GM23248 (cell line): ENCODE measurements at regions not wholly inside any gene's neighbourhood (a gene's known extent, or its start where the extent isn't known, plus 50 kb on each side); places are given as distances from the start of the nearest gene placed in this dataset.

Experiments used
- DNase-seq: peaks from one replicate; pipeline ENCODE4 v3.0.0-alpha.2; 2015
- H2AFZ ChIP-seq: fragments of 200-600 bp; sonication (generic); 2 replicates; pipeline ENCODE4 v1.6.1; 2016; ENCODE audit warnings: antibody characterized with exemption
- H3F3A ChIP-seq: fragments of 200-600 bp; sonication (generic); 2 replicates; pipeline ENCODE4 v1.6.1; 2016; ENCODE audit warnings: mild to moderate bottlenecking, antibody characterized with exemption, mixed run types; ENCODE audit not compliant: insufficient read depth
- H3K27ac ChIP-seq: fragments of 200-600 bp; sonication (generic); 2 replicates; pipeline ENCODE4 v1.5.1; 2016; ENCODE audit warnings: mild to moderate bottlenecking
- H3K27me3 ChIP-seq: fragments of 200-600 bp; sonication (generic); replicated peaks from 2 replicates; pipeline ENCODE4 v1.6.1; 2016; ENCODE audit warnings: mild to moderate bottlenecking; ENCODE audit not compliant: insufficient read depth
- H3K36me3 ChIP-seq: fragments of 200-600 bp; sonication (generic); 2 replicates; pipeline ENCODE4 v1.6.1; 2016; ENCODE audit warnings: low read depth, mild to moderate bottlenecking
- H3K4me1 ChIP-seq: fragments of 200-600 bp; sonication (generic); 2 replicates; pipeline ENCODE4 v1.6.1; 2016; ENCODE audit warnings: mild to moderate bottlenecking; ENCODE audit not compliant: insufficient read depth
- H3K4me2 ChIP-seq: fragments of 200-600 bp; sonication (generic); one replicate; pipeline ENCODE4 v1.6.1; 2016; ENCODE audit warnings: mild to moderate bottlenecking; ENCODE audit not compliant: unreplicated experiment
- H3K4me3 ChIP-seq: fragments of 200-600 bp; sonication (generic); 2 replicates; pipeline ENCODE4 v1.5.1; 2016; ENCODE audit warnings: mild to moderate bottlenecking
- H3K79me2 ChIP-seq: fragments of 200-600 bp; sonication (generic); 2 replicates; pipeline ENCODE4 v1.6.1; 2016; ENCODE audit warnings: mild to moderate bottlenecking; ENCODE audit not compliant: insufficient read depth
- H3K9ac ChIP-seq: fragments of 200-600 bp; sonication (generic); 2 replicates; pipeline ENCODE4 v1.6.1; 2016; ENCODE audit warnings: mild to moderate bottlenecking
- H3K9me2 ChIP-seq: fragments of 200-600 bp; sonication (generic); 2 replicates; pipeline ENCODE4 v1.6.1; 2016; ENCODE audit warnings: mixed run types, mild to moderate bottlenecking, moderate library complexity; ENCODE audit not compliant: insufficient read depth
- H3K9me3 ChIP-seq: fragments of 200-600 bp; sonication (generic); one replicate; pipeline ENCODE4 v1.6.1; 2017; ENCODE audit warnings: low read depth
- H4K20me1 ChIP-seq: fragments of 200-600 bp; sonication (generic); 2 replicates; pipeline ENCODE4 v1.6.0; 2016; ENCODE audit not compliant: insufficient read depth
- EZH2 ChIP-seq: fragments of 200-600 bp; sonication (generic); IDR thresholded peaks from 2 replicates; pipeline ENCODE4 v1.6.1; 2018; ENCODE audit warnings: antibody characterized with exemption, mild to moderate bottlenecking; ENCODE audit not compliant: insufficient read depth, poor library complexity, severe bottlenecking
- EZH2phosphoT487 ChIP-seq: fragments of 200-600 bp; sonication (generic); IDR thresholded peaks from 2 replicates; pipeline ENCODE4 v1.6.1; 2018; ENCODE audit warnings: antibody characterized with exemption, moderate library complexity, mild to moderate bottlenecking, low read depth; ENCODE audit not compliant: insufficient read depth
- WGBS, 2 experiments: methylation state at CpG; one replicate each; pipeline ENCODE4 v1.1.6; 2015 to 2017; ENCODE audit warnings: low lambda C conversion rate in 2 of 2, low coverage in 1 of 2; ENCODE audit errors: missing lambda C conversion rate in 2 of 2; 5-methylcytosine and 5-hydroxymethylcytosine counted together
- in situ Hi-C: fragments of 300-500 bp; cut with MboI; formaldehyde crosslinking; loops from 2 replicates; pipeline ENCODE4 v1.15.0; 2020

- Histone ChIP-seq H3K9me2 (no peaks in the 10 kb centered on the region), H3K4me2 (no peak overlapping the region), H2AFZ (no peak overlapping the region), H3K27me3 (no peaks in the 10 kb centered on the region), H3K9ac (no peak overlapping the region), H3K4me1 (peaks cover 9% of the 10 kb centered on the region; the same call in 1 of the 2 replicates), H3K27ac (no peak overlapping the region), H3K36me3 (no peaks in the 10 kb centered on the region), H3K9me3 (no peaks in the 10 kb centered on the region), H3K4me3 (no peak overlapping the region), H4K20me1 (no peaks in the 10 kb centered on the region), H3K79me2 (no peaks in the 10 kb centered on the region), H3F3A (peaks cover 8% of the 10 kb centered on the region; the same call in 1 of the 2 replicates)
- WGBS, 2 experiments = 94 to 96% methylated on average over 15 of the region's 15 CpGs
- TF ChIP-seq EZH2 (no peak), EZH2phosphoT487 (no peak)
- DNase-seq = no peak
- in situ Hi-C loops = no loop called here
These were observed 313.1 kb upstream of the ZNF32 start for GRCh38 chr10:43961523-43962345.

- Histone ChIP-seq H3K9me3 (no peaks in the 10 kb centered on the region), H2AFZ (no peak overlapping the region), H3K9ac (no peak overlapping the region), H3K4me1 (peaks cover 9% of the 10 kb centered on the region; the same call in 1 of the 2 replicates), H3K4me2 (no peak overlapping the region), H3K4me3 (no peak overlapping the region), H3K27me3 (no peaks in the 10 kb centered on the region), H4K20me1 (no peaks in the 10 kb centered on the region), H3K79me2 (no peaks in the 10 kb centered on the region), H3F3A (peaks cover 8% of the 10 kb centered on the region; the same call in 1 of the 2 replicates), H3K9me2 (no peaks in the 10 kb centered on the region), H3K27ac (no peak overlapping the region), H3K36me3 (no peaks in the 10 kb centered on the region)
- in situ Hi-C loops = no loop called here
- TF ChIP-seq EZH2 (no peak), EZH2phosphoT487 (no peak)
- DNase-seq = no peak
- WGBS, 2 experiments = 88 to 92% methylated on average over 4 of the region's 4 CpGs
These were observed 312.3 kb upstream of the ZNF32 start for GRCh38 chr10:43960981-43961380.

- Histone ChIP-seq H3K9me2 (no peaks in the 10 kb centered on the region), H2AFZ (no peak overlapping the region), H3K27ac (no peak overlapping the region), H3K4me3 (no peak overlapping the region), H3F3A (peaks cover 7% of the 10 kb centered on the region; the same call in 1 of the 2 replicates), H3K79me2 (no peaks in the 10 kb centered on the region), H3K9me3 (no peaks in the 10 kb centered on the region), H3K4me2 (no peak overlapping the region), H3K36me3 (no peaks in the 10 kb centered on the region), H4K20me1 (no peaks in the 10 kb centered on the region), H3K27me3 (no peaks in the 10 kb centered on the region), H3K4me1 (peaks cover 9% of the 10 kb centered on the region; the same call in 1 of the 2 replicates), H3K9ac (no peak overlapping the region)
- 97 to 100% methylated on average over 4 of the region's 4 CpGs for WGBS, 2 experiments
- no peak for TF ChIP-seq EZH2
- TF ChIP-seq EZH2phosphoT487 = no peak
- in situ Hi-C loops = no loop called here
- DNase-seq = no peak
These were observed 311.8 kb upstream of the ZNF32 start for GRCh38 chr10:43960477-43960876.

- no peak for TF ChIP-seq EZH2
- TF ChIP-seq EZH2phosphoT487 = no peak
- Histone ChIP-seq H3K36me3 (no peaks in the 10 kb centered on the region), H2AFZ (no peak overlapping the region), H3K9me3 (no peaks in the 10 kb centered on the region), H4K20me1 (no peaks in the 10 kb centered on the region), H3K27me3 (no peaks in the 10 kb centered on the region), H3K9ac (no peak overlapping the region), H3K79me2 (no peaks in the 10 kb centered on the region), H3K4me1 (peaks cover 5% of the 10 kb centered on the region; the same call in 1 of the 2 replicates), H3K4me2 (no peak overlapping the region), H3K27ac (no peak overlapping the region), H3K4me3 (no peak overlapping the region), H3F3A (peaks cover 3% of the 10 kb centered on the region; the same call in 1 of the 2 replicates), H3K9me2 (no peaks in the 10 kb centered on the region)
- no peak for DNase-seq
- in situ Hi-C loops = no loop called here
- 90 to 96% methylated on average over 2 of the region's 2 CpGs for WGBS, 2 experiments
These were observed 311.4 kb upstream of the ZNF32 start for GRCh38 chr10:43960135-43960415.
